ENCODE measurements at regions not wholly inside any gene's neighbourhood (a gene's known extent, or its start where the extent isn't known, plus 50 kb on each side); places are given as distances from the start of the nearest gene placed in this dataset.
A peak's percentile ranks its signal among the peaks of the same experiment; 100 is the strongest.
"Not testable (repeated sequence)": the region's sequence is repeated elsewhere in the genome, so short reads cannot be mapped to it uniquely, and the experiment has no call there.

DNA sequence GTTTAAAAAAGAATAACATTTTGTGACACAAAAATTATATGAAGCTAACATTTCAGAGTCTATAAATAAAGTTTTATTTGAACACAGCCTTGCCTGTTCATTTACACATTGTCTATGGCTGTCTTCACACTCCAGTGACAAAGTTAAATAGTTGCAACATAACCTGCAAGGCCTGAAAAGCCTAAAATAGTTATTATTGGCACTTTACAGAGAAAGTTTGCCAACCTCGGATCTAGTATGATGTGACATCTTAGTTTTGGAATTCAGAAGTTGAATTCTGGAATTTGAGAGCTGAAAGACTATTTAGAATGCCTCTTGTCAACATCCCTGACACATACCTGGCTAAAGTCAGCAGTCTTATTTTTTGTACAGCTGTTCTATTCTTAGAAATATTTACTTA is 68.3 kb downstream of the DYRK2 start:
- Histone ChIP-seq H3K36me3 (ENCODE audit: insufficient read depth, low read length) (no peaks in the 10 kb centered on the region), H3K9ac (ENCODE audit: low read length) (no peak overlapping the region), H2AFZ (ENCODE audit: low read depth, low read length) (no peak overlapping the region), H3K27ac (ENCODE audit: low read depth, low read length) (peak overlapping the region; percentile 19), H3K4me2 (ENCODE audit: low read length) (no peak overlapping the region), H4K20me1 (ENCODE audit: insufficient read depth, low read length) (no peaks in the 10 kb centered on the region), H3K27me3 (ENCODE audit: insufficient read depth, low read length) (no peaks in the 10 kb centered on the region), H3K4me1 (ENCODE audit: insufficient read depth, low read length) (peaks cover 12% of the 10 kb centered on the region), H3K79me2 (ENCODE audit: insufficient read depth, low read length) (no peaks in the 10 kb centered on the region), H3K9me3 (ENCODE audit: insufficient read depth, low read depth, low read length) (no peaks in the 10 kb centered on the region), H3K4me3 (ENCODE audit: insufficient read depth, low read depth, low read length) (no peak overlapping the region)
- Mint-ChIP-seq H3K9me3 (ENCODE audit: unreplicated experiment) (peaks cover 4% of the 10 kb centered on the region), H3K36me3 (ENCODE audit: low read depth, unreplicated experiment) (peaks cover 4% of the 10 kb centered on the region), H3K4me1 (ENCODE audit: low read depth, unreplicated experiment) (peaks cover 17% of the 10 kb centered on the region), H3K27ac (ENCODE audit: unreplicated experiment) (no peak overlapping the region), H3K4me3 (ENCODE audit: unreplicated experiment) (no peak overlapping the region), H3K27me3 (ENCODE audit: low read depth, unreplicated experiment) (no peaks in the 10 kb centered on the region)
- DNase-seq (ENCODE audit: low read depth) (peak; percentile 88), FAIRE-seq (peak; percentile 47)
- TF ChIP-seq EZH2 (IDR thresholded peaks at IDR 0.05; ENCODE audit: insufficient read depth, low read length) = no peak
- TF ChIP-seq, protein P1, sequence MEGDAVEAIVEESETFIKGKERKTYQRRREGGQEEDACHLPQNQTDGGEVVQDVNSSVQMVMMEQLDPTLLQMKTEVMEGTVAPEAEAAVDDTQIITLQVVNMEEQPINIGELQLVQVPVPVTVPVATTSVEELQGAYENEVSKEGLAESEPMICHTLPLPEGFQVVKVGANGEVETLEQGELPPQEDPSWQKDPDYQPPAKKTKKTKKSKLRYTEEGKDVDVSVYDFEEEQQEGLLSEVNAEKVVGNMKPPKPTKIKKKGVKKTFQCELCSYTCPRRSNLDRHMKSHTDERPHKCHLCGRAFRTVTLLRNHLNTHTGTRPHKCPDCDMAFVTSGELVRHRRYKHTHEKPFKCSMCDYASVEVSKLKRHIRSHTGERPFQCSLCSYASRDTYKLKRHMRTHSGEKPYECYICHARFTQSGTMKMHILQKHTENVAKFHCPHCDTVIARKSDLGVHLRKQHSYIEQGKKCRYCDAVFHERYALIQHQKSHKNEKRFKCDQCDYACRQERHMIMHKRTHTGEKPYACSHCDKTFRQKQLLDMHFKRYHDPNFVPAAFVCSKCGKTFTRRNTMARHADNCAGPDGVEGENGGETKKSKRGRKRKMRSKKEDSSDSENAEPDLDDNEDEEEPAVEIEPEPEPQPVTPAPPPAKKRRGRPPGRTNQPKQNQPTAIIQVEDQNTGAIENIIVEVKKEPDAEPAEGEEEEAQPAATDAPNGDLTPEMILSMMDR (IDR thresholded peaks at IDR 0.05; ENCODE audit: insufficient read depth, low read depth, low read length) = no peak

DNA sequence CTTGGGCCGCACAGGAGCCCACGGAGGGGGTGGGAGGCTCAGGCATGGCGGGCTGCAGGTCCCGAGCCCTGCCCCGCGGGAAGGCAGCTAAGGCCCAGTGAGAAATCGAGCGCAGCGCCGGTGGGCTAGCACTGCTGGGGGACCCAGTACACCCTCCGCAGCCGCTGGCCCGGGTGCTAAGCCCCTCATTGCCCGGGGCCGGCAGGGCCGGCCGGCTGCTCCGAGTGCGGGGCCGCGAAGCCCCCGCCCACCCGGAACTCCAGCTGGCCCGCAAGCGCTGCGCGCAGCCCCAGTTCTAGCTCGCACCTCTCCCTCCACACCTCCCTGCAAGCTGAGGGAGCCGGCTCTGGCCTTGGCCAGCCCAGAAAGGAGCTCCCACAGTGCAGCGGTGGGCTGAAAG is 70.8 kb downstream of the DYRK2 start:
- not testable (repeated sequence) for H2AFZ ChIP-seq (ENCODE audit: low read depth, low read length); FAIRE-seq; H3K27me3 Mint-ChIP-seq (ENCODE audit: low read depth, unreplicated experiment); H3K9me3 Mint-ChIP-seq (ENCODE audit: unreplicated experiment); H3K79me2 ChIP-seq (ENCODE audit: insufficient read depth, low read length); H3K27me3 ChIP-seq (ENCODE audit: insufficient read depth, low read length); H3K4me3 ChIP-seq (ENCODE audit: insufficient read depth, low read depth, low read length); H3K36me3 Mint-ChIP-seq (ENCODE audit: low read depth, unreplicated experiment); H3K27ac ChIP-seq (ENCODE audit: low read depth, low read length); H4K20me1 ChIP-seq (ENCODE audit: insufficient read depth, low read length); H3K9me3 ChIP-seq (ENCODE audit: insufficient read depth, low read depth, low read length); H3K27ac Mint-ChIP-seq (ENCODE audit: unreplicated experiment); DNase-seq (ENCODE audit: low read depth); H3K4me3 Mint-ChIP-seq (ENCODE audit: unreplicated experiment); H3K4me2 ChIP-seq (ENCODE audit: low read length); H3K9ac ChIP-seq (ENCODE audit: low read length); H3K36me3 ChIP-seq (ENCODE audit: insufficient read depth, low read length)
- H3K4me1 ChIP-seq (ENCODE audit: insufficient read depth, low read length) = peaks cover 12% of the 10 kb centered on the region
- H3K4me1 Mint-ChIP-seq (ENCODE audit: low read depth, unreplicated experiment) = peaks cover 16% of the 10 kb centered on the region

DNA sequence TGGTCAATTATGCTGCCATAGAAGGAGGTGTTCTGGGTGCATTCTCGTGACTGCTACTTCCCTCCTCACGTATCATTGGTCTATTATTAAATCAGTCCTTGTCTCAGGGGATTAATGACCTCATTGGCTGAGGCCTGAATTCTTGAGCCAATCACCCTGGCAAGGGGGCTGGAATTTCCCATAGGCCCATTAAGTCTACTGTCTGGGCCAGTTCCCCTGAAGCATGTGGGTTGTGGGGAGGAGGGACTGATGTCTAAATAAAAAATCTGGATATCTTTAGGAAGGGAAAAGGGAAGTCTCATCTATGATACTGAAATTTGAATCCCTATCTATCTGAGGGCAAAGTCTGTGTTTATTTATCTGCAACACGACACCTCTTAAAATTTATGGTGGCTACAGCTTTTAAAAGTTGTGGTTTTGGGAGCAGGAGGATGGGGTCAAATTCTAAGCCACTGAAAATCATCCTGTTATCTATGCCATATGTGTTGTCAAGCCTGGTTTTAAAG is 71.9 kb downstream of the DYRK2 start:
- H3K4me1 ChIP-seq (ENCODE audit: insufficient read depth, low read length) = peaks cover 12% of the 10 kb centered on the region
- H3K9me3 ChIP-seq (ENCODE audit: insufficient read depth, low read depth, low read length) = no peaks in the 10 kb centered on the region
- no peak overlapping the region for H2AFZ ChIP-seq (ENCODE audit: low read depth, low read length)
- H3K36me3 Mint-ChIP-seq (ENCODE audit: low read depth, unreplicated experiment) = peaks cover 4% of the 10 kb centered on the region
- no peak overlapping the region for H3K9ac ChIP-seq (ENCODE audit: low read length)
- peaks cover 4% of the 10 kb centered on the region for H3K9me3 Mint-ChIP-seq (ENCODE audit: unreplicated experiment)
- H3K79me2 ChIP-seq (ENCODE audit: insufficient read depth, low read length) = no peaks in the 10 kb centered on the region
- H3K4me3 ChIP-seq (ENCODE audit: insufficient read depth, low read depth, low read length) = no peak overlapping the region
- FAIRE-seq (peak; percentile 52), DNase-seq (ENCODE audit: low read depth) (peak; percentile 80)
- no peak overlapping the region for H3K4me2 ChIP-seq (ENCODE audit: low read length)
- TF ChIP-seq EZH2 (IDR thresholded peaks at IDR 0.05; ENCODE audit: insufficient read depth, low read length) = no peak
- TF ChIP-seq, protein P1 (IDR thresholded peaks at IDR 0.05; ENCODE audit: insufficient read depth, low read depth, low read length) = no peak
- H3K27me3 ChIP-seq (ENCODE audit: insufficient read depth, low read length) = no peaks in the 10 kb centered on the region
- no peak overlapping the region for H3K27ac ChIP-seq (ENCODE audit: low read depth, low read length)
- H3K27ac Mint-ChIP-seq (ENCODE audit: unreplicated experiment) = no peak overlapping the region
- H3K4me3 Mint-ChIP-seq (ENCODE audit: unreplicated experiment) = no peak overlapping the region
- peaks cover 16% of the 10 kb centered on the region for H3K4me1 Mint-ChIP-seq (ENCODE audit: low read depth, unreplicated experiment)
- no peaks in the 10 kb centered on the region for H3K36me3 ChIP-seq (ENCODE audit: insufficient read depth, low read length)
- no peaks in the 10 kb centered on the region for H3K27me3 Mint-ChIP-seq (ENCODE audit: low read depth, unreplicated experiment)
- no peaks in the 10 kb centered on the region for H4K20me1 ChIP-seq (ENCODE audit: insufficient read depth, low read length)
